Natural killer cell (primary cell): ENCODE measurements at regions not wholly inside any gene's neighbourhood (a gene's known extent, or its start where the extent isn't known, plus 50 kb on each side); places are given as distances from the start of the nearest gene placed in this dataset.

Experiments
- ATAC-seq, 3 donors: fragments of 150-1000 bp in 2 of 3; fragments of 200-7000 bp in 1 of 3; cut with Tn5 transposase; 1 replicate in 1 of 3; 2 replicates in 2 of 3; pipeline ENCODE4 v1.10.0; 2021; ENCODE audit warnings: mild to moderate bottlenecking in 2 of 3, moderate library complexity in 2 of 3
- DNase-seq, 2 donors: peaks; one replicate each; pipeline versions ENCODE4 v3.0.0 to v3.0.0-alpha.2; 2013 to 2021; ENCODE audit warnings: mixed read lengths in 1 of 2
- H3K27ac ChIP-seq: one replicate; pipeline ENCODE4 v1.5.1; 2013; ENCODE audit warnings: mild to moderate bottlenecking, low read length
- H3K27me3 ChIP-seq: one replicate; pipeline ENCODE4 v1.6.1; 2013; ENCODE audit warnings: low read length; ENCODE audit not compliant: control insufficient read depth, insufficient read depth
- H3K36me3 ChIP-seq: one replicate; pipeline ENCODE4 v1.6.1; 2013; ENCODE audit warnings: low read length; ENCODE audit not compliant: control insufficient read depth, insufficient read depth
- H3K4me1 ChIP-seq: one replicate; pipeline ENCODE4 v1.6.1; 2013; ENCODE audit warnings: low read length; ENCODE audit not compliant: control insufficient read depth, insufficient read depth
- H3K4me3 ChIP-seq: one replicate; pipeline ENCODE4 v1.5.1; 2013; ENCODE audit warnings: low read length
- H3K9me3 ChIP-seq: one replicate; pipeline ENCODE4 v1.6.1; 2013; ENCODE audit warnings: low read length; ENCODE audit not compliant: control insufficient read depth, insufficient read depth
- H3K27ac Mint-ChIP-seq, 2 donors: one replicate each; pipeline ENCODE4 v1.8.0; 2022; ENCODE audit warnings: mild to moderate bottlenecking in 2 of 2, mixed read lengths in 2 of 2, moderate library complexity in 1 of 2
- H3K27me3 Mint-ChIP-seq, 2 donors: one replicate each; pipeline ENCODE4 v1.8.0; 2022; ENCODE audit warnings: low read depth in 2 of 2, mixed read lengths in 2 of 2
- H3K36me3 Mint-ChIP-seq: one replicate; pipeline ENCODE4 v1.8.0; 2022; ENCODE audit warnings: mixed read lengths
- H3K4me1 Mint-ChIP-seq, 2 donors: one replicate each; pipeline ENCODE4 v1.8.0; 2022; ENCODE audit warnings: mixed read lengths in 2 of 2
- H3K4me3 Mint-ChIP-seq: one replicate; pipeline ENCODE4 v1.8.0; 2022; ENCODE audit warnings: mild to moderate bottlenecking, moderate library complexity, mixed read lengths
- H3K9me3 Mint-ChIP-seq, 2 donors: one replicate each; pipeline ENCODE4 v1.8.0; 2022; ENCODE audit warnings: mixed read lengths in 2 of 2
- WGBS: methylation state at CpG from one replicate; pipeline ENCODE4 v1.1.7; 2013; ENCODE audit warnings: missing lambda C conversion rate; ENCODE audit not compliant: insufficient coverage; 5-methylcytosine and 5-hydroxymethylcytosine counted together
- intact Hi-C: fragments of 100-400 bp; cut with micrococcal nuclease; formaldehyde crosslinking; loops from one replicate; pipeline ENCODE4 v1.14.2; 2022
- TF ChIP-seq, protein P1 (sequence below): fragments of 200-600 bp; IDR thresholded peaks from one replicate; pipeline ENCODE4 v1.8.0; 2022; ENCODE audit warnings: antibody characterized with exemption

GRCh38 chr11:128388206-128388815 is 199.0 kb downstream of the ETS1 start:
- H3K36me3 ChIP-seq, result no peaks in the 10 kb centered on the region
- intact Hi-C loops, result no loop called here
- no peak for DNase-seq
- no peaks in the 10 kb centered on the region for H3K27me3 Mint-ChIP-seq
- H3K27me3 ChIP-seq, result no peaks in the 10 kb centered on the region
- no peak overlapping the region for H3K27ac ChIP-seq
- no peaks in the 10 kb centered on the region for H3K9me3 ChIP-seq
- peaks cover 0 to 11% of the 10 kb centered on the region in 2 donors for H3K4me1 Mint-ChIP-seq
- H3K9me3 Mint-ChIP-seq, result no peaks in the 10 kb centered on the region
- no peaks in the 10 kb centered on the region for H3K36me3 Mint-ChIP-seq
- H3K27ac Mint-ChIP-seq, result no peak overlapping the region
- no peak overlapping the region for H3K4me3 ChIP-seq
- TF ChIP-seq, protein P1, sequence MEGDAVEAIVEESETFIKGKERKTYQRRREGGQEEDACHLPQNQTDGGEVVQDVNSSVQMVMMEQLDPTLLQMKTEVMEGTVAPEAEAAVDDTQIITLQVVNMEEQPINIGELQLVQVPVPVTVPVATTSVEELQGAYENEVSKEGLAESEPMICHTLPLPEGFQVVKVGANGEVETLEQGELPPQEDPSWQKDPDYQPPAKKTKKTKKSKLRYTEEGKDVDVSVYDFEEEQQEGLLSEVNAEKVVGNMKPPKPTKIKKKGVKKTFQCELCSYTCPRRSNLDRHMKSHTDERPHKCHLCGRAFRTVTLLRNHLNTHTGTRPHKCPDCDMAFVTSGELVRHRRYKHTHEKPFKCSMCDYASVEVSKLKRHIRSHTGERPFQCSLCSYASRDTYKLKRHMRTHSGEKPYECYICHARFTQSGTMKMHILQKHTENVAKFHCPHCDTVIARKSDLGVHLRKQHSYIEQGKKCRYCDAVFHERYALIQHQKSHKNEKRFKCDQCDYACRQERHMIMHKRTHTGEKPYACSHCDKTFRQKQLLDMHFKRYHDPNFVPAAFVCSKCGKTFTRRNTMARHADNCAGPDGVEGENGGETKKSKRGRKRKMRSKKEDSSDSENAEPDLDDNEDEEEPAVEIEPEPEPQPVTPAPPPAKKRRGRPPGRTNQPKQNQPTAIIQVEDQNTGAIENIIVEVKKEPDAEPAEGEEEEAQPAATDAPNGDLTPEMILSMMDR, result no peak
- no peaks in the 10 kb centered on the region for H3K4me1 ChIP-seq
- 98% methylated on average over 4 of the region's 5 CpGs for WGBS
- H3K4me3 Mint-ChIP-seq, result no peak overlapping the region
- ATAC-seq, result no peak

DNA sequence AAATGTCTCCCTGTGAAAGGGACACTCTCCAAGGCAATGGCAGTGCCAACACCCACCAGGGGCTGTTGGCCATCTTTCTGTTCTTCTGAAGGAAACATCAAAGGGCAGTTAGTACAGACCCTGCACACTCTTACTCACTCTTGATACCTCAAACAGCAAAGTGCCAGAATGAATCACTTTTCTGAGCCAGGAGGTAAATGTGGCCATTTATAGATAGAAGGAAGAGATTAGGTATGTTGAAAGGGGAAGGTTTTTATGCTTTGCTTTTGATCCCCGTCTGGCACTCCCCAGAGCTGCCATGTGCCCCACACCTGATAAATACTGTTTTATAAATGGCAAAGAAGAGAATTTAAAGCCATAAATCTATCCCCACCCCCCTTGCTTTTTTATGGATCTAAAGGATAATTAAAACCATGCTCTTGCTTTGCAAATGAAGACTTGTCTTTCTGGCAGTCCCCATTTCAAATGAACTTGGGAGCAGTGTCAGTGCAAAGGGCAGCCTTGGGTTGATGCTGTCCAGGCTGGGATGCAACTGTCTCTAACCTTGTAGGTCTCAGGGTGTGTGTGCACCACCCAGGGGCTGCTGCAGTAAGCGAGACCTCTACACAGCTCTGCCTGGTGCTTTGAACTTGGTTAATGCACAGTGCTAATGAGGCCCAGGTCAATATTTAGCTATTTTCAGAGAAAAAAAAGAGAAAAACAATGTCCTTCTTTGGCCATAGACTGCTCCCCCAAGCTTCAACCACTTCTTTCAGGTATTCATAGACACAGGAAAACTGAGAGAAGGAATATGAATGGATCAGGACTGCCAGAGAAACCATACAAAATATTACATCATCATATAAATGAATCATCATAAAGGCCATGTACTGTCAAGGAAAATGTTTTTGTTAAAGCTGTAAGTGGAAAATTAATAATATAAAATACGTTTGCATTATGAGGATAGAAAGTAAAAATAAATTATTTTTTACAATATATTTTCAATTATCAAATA is 207.5 kb downstream of the ETS1 start:
- Histone ChIP-seq H3K27ac (no peak overlapping the region), H3K9me3 (peaks cover 8% of the 10 kb centered on the region), H3K27me3 (no peaks in the 10 kb centered on the region), H3K36me3 (no peaks in the 10 kb centered on the region), H3K4me3 (no peak overlapping the region), H3K4me1 (no peaks in the 10 kb centered on the region)
- Mint-ChIP-seq H3K27me3 (no peaks in the 10 kb centered on the region), H3K4me1 (peaks cover 8 to 15% of the 10 kb centered on the region in 2 donors), H3K9me3 (peaks cover 2 to 3% of the 10 kb centered on the region in 2 donors), H3K36me3 (no peaks in the 10 kb centered on the region), H3K4me3 (no peak overlapping the region), H3K27ac (no peak overlapping the region)
- DNase-seq (peak in 1 of 2 donors; percentile 55), ATAC-seq (peak in 2 of 3 donors; percentile 47 to 59)
- WGBS, result 43% methylated on average over 2 of the region's 3 CpGs
- TF ChIP-seq, protein P1, result no peak
- intact Hi-C loops, result no loop called here

DNA sequence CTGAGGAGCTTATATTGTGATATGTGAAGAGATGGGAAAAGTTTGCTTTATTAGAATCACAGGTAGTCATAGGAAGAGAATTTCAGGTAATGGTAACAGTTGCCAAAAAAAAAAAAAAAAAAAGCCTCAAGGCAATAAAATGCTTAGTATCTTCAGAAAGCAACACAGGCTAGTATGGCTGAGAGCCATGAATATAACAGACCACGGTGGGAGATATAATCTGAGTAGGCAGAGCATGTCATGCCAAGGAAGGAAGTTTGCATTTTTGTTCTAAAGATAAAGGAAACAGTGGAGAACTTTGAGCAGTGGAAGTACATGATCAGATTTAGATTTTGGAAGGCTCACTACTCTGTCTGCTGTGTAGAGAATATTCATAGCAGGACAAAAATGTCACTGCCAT is 211.4 kb downstream of the ETS1 start:
- H3K27me3 ChIP-seq, result no peaks in the 10 kb centered on the region
- peak in 1 of 2 donors; percentile 28 for DNase-seq
- no peaks in the 10 kb centered on the region for H3K36me3 Mint-ChIP-seq
- H3K4me1 Mint-ChIP-seq, result peaks cover 8 to 15% of the 10 kb centered on the region in 2 donors
- H3K4me3 Mint-ChIP-seq, result no peak overlapping the region
- H3K9me3 Mint-ChIP-seq, result no peaks in the 10 kb centered on the region
- TF ChIP-seq, protein P1, result no peak
- H3K4me1 ChIP-seq, result no peaks in the 10 kb centered on the region
- ATAC-seq, result no peak
- H3K27ac Mint-ChIP-seq, result no peak overlapping the region
- no peak overlapping the region for H3K4me3 ChIP-seq
- no peaks in the 10 kb centered on the region for H3K36me3 ChIP-seq
- H3K27ac ChIP-seq, result no peak overlapping the region
- no peaks in the 10 kb centered on the region for H3K27me3 Mint-ChIP-seq
- intact Hi-C loops, result no loop called here
- 10% methylated on average over 1 of the region's 1 CpG for WGBS
- H3K9me3 ChIP-seq, result peaks cover 3% of the 10 kb centered on the region
